ENCODE measurements at regions not wholly inside any gene's neighbourhood (a gene's known extent, or its start where the extent isn't known, plus 50 kb on each side); places are given as distances from the start of the nearest gene placed in this dataset.
A peak's percentile ranks its signal among the peaks of the same experiment; 100 is the strongest.

- no peak overlapping the region for H3K4me3 ChIP-seq (ENCODE audit: low read length)
- H3K27me3 ChIP-seq (ENCODE audit: control insufficient read depth, insufficient read depth, low read length) = peaks cover 9% of the 10 kb centered on the region
- H3K9me3 ChIP-seq (replicated peaks; ENCODE audit: low read length) = no peaks in the 10 kb centered on the region
- no peak overlapping the region for H3K9ac ChIP-seq (ENCODE audit: low read depth, low read length)
- H3K4me1 ChIP-seq (ENCODE audit: control insufficient read depth, insufficient read depth, low read length) = no peaks in the 10 kb centered on the region
- H3K36me3 ChIP-seq (ENCODE audit: insufficient read depth, low read length) = no peaks in the 10 kb centered on the region
- H3K4me2 ChIP-seq (ENCODE audit: low read length) = no peak overlapping the region
Observed at GRCh38 chr16:80323808-80324195, 217.0 kb upstream of the DYNLRB2 start.

GRCh38 chr16:80323187-80323807, 217.5 kb upstream of the DYNLRB2 start:
- Histone ChIP-seq H3K4me2 (ENCODE audit: low read length) (no peak overlapping the region), H3K4me1 (ENCODE audit: control insufficient read depth, insufficient read depth, low read length) (no peaks in the 10 kb centered on the region), H3K36me3 (ENCODE audit: insufficient read depth, low read length) (no peaks in the 10 kb centered on the region), H3K9ac (ENCODE audit: low read depth, low read length) (no peak overlapping the region), H3K4me3 (ENCODE audit: low read length) (no peak overlapping the region), H3K27me3 (ENCODE audit: control insufficient read depth, insufficient read depth, low read length) (peaks cover 9% of the 10 kb centered on the region), H3K9me3 (replicated peaks; ENCODE audit: low read length) (no peaks in the 10 kb centered on the region)

- no peak overlapping the region for H3K4me2 ChIP-seq (ENCODE audit: low read length)
- H3K36me3 ChIP-seq (ENCODE audit: insufficient read depth, low read length) = no peaks in the 10 kb centered on the region
Observed at GRCh38 chr16:80319181-80319580, 221.6 kb upstream of the DYNLRB2 start.

GRCh38 chr16:80318107-80318506, 222.7 kb upstream of the DYNLRB2 start:
- Histone ChIP-seq H3K4me1 (ENCODE audit: control insufficient read depth, insufficient read depth, low read length) (no peaks in the 10 kb centered on the region), H3K4me2 (ENCODE audit: low read length) (no peak overlapping the region), H3K36me3 (ENCODE audit: insufficient read depth, low read length) (no peaks in the 10 kb centered on the region), H3K9ac (ENCODE audit: low read depth, low read length) (no peak overlapping the region), H3K27me3 (ENCODE audit: control insufficient read depth, insufficient read depth, low read length) (no peaks in the 10 kb centered on the region), H3K9me3 (replicated peaks; ENCODE audit: low read length) (no peaks in the 10 kb centered on the region), H3K4me3 (ENCODE audit: low read length) (no peak overlapping the region)

More at GRCh38 chr16:80319181-80319580, 221.6 kb upstream of the DYNLRB2 start:
- Histone ChIP-seq H3K27me3 (ENCODE audit: control insufficient read depth, insufficient read depth, low read length) (peaks cover 2% of the 10 kb centered on the region), H3K4me3 (ENCODE audit: low read length) (no peak overlapping the region), H3K4me1 (ENCODE audit: control insufficient read depth, insufficient read depth, low read length) (no peaks in the 10 kb centered on the region), H3K9me3 (replicated peaks; ENCODE audit: low read length) (no peaks in the 10 kb centered on the region), H3K9ac (ENCODE audit: low read depth, low read length) (no peak overlapping the region)

GRCh38 chr16:80317599-80318037, 223.2 kb upstream of the DYNLRB2 start:
- H3K36me3 ChIP-seq (ENCODE audit: insufficient read depth, low read length) = no peaks in the 10 kb centered on the region
- H3K9ac ChIP-seq (ENCODE audit: low read depth, low read length) = no peak overlapping the region
- H3K9me3 ChIP-seq (replicated peaks; ENCODE audit: low read length) = no peaks in the 10 kb centered on the region
- no peaks in the 10 kb centered on the region for H3K4me1 ChIP-seq (ENCODE audit: control insufficient read depth, insufficient read depth, low read length)
- no peaks in the 10 kb centered on the region for H3K27me3 ChIP-seq (ENCODE audit: control insufficient read depth, insufficient read depth, low read length)
- no peak overlapping the region for H3K4me2 ChIP-seq (ENCODE audit: low read length)
- no peak overlapping the region for H3K4me3 ChIP-seq (ENCODE audit: low read length)

- no peak overlapping the region for H3K4me2 ChIP-seq (ENCODE audit: low read length)
- H3K27me3 ChIP-seq (ENCODE audit: control insufficient read depth, insufficient read depth, low read length) = no peaks in the 10 kb centered on the region
- no peaks in the 10 kb centered on the region for H3K4me1 ChIP-seq (ENCODE audit: control insufficient read depth, insufficient read depth, low read length)
- no peaks in the 10 kb centered on the region for H3K36me3 ChIP-seq (ENCODE audit: insufficient read depth, low read length)
- no peak overlapping the region for H3K4me3 ChIP-seq (ENCODE audit: low read length)
- no peak overlapping the region for H3K9ac ChIP-seq (ENCODE audit: low read depth, low read length)
- no peaks in the 10 kb centered on the region for H3K9me3 ChIP-seq (replicated peaks; ENCODE audit: low read length)
Observed at GRCh38 chr16:80317116-80317515, 223.7 kb upstream of the DYNLRB2 start.

- H3K4me2 ChIP-seq (ENCODE audit: low read length) = no peak overlapping the region
- no peaks in the 10 kb centered on the region for H3K36me3 ChIP-seq (ENCODE audit: insufficient read depth, low read length)
- no peak overlapping the region for H3K4me3 ChIP-seq (ENCODE audit: low read length)
- no peaks in the 10 kb centered on the region for H3K9me3 ChIP-seq (replicated peaks; ENCODE audit: low read length)
- H3K9ac ChIP-seq (ENCODE audit: low read depth, low read length) = no peak overlapping the region
- no peaks in the 10 kb centered on the region for H3K27me3 ChIP-seq (ENCODE audit: control insufficient read depth, insufficient read depth, low read length)
- no peaks in the 10 kb centered on the region for H3K4me1 ChIP-seq (ENCODE audit: control insufficient read depth, insufficient read depth, low read length)
Observed at GRCh38 chr16:80314042-80314441, 226.8 kb upstream of the DYNLRB2 start.

GRCh38 chr16:80309178-80309577, 231.6 kb upstream of the DYNLRB2 start:
- no peaks in the 10 kb centered on the region for H3K9me3 ChIP-seq (replicated peaks; ENCODE audit: low read length)
- no peaks in the 10 kb centered on the region for H3K36me3 ChIP-seq (ENCODE audit: insufficient read depth, low read length)
- no peak overlapping the region for H3K4me2 ChIP-seq (ENCODE audit: low read length)
- no peaks in the 10 kb centered on the region for H3K27me3 ChIP-seq (ENCODE audit: control insufficient read depth, insufficient read depth, low read length)
- H3K4me3 ChIP-seq (ENCODE audit: low read length) = no peak overlapping the region
- no peaks in the 10 kb centered on the region for H3K4me1 ChIP-seq (ENCODE audit: control insufficient read depth, insufficient read depth, low read length)
- no peak overlapping the region for H3K9ac ChIP-seq (ENCODE audit: low read depth, low read length)

GRCh38 chr16:80305410-80305809, 235.4 kb upstream of the DYNLRB2 start:
- no peak overlapping the region for H3K9ac ChIP-seq (ENCODE audit: low read depth, low read length)
- no peak overlapping the region for H3K4me2 ChIP-seq (ENCODE audit: low read length)
- no peak overlapping the region for H3K4me3 ChIP-seq (ENCODE audit: low read length)

GRCh38 chr16:80303691-80304090, 237.1 kb upstream of the DYNLRB2 start:
- no peak overlapping the region for H3K4me3 ChIP-seq (ENCODE audit: low read length)
- no peaks in the 10 kb centered on the region for H3K36me3 ChIP-seq (ENCODE audit: insufficient read depth, low read length)
- no peaks in the 10 kb centered on the region for H3K9me3 ChIP-seq (replicated peaks; ENCODE audit: low read length)
- peaks cover 31% of the 10 kb centered on the region for H3K4me1 ChIP-seq (ENCODE audit: control insufficient read depth, insufficient read depth, low read length)
- H3K4me2 ChIP-seq (ENCODE audit: low read length) = no peak overlapping the region
- H3K27me3 ChIP-seq (ENCODE audit: control insufficient read depth, insufficient read depth, low read length) = no peaks in the 10 kb centered on the region
- H3K9ac ChIP-seq (ENCODE audit: low read depth, low read length) = no peak overlapping the region

More at GRCh38 chr16:80305410-80305809, 235.4 kb upstream of the DYNLRB2 start:
- Histone ChIP-seq H3K36me3 (ENCODE audit: insufficient read depth, low read length) (no peaks in the 10 kb centered on the region), H3K9me3 (replicated peaks; ENCODE audit: low read length) (no peaks in the 10 kb centered on the region), H3K4me1 (ENCODE audit: control insufficient read depth, insufficient read depth, low read length) (peaks cover 14% of the 10 kb centered on the region), H3K27me3 (ENCODE audit: control insufficient read depth, insufficient read depth, low read length) (no peaks in the 10 kb centered on the region)

GRCh38 chr16:80300876-80301275, 239.9 kb upstream of the DYNLRB2 start:
- H3K36me3 ChIP-seq (ENCODE audit: insufficient read depth, low read length) = no peaks in the 10 kb centered on the region
- peak overlapping the region; percentile 57 for H3K4me2 ChIP-seq (ENCODE audit: low read length)
- H3K9ac ChIP-seq (ENCODE audit: low read depth, low read length) = no peak overlapping the region
- no peaks in the 10 kb centered on the region for H3K27me3 ChIP-seq (ENCODE audit: control insufficient read depth, insufficient read depth, low read length)
- no peaks in the 10 kb centered on the region for H3K9me3 ChIP-seq (replicated peaks; ENCODE audit: low read length)
- H3K4me1 ChIP-seq (ENCODE audit: control insufficient read depth, insufficient read depth, low read length) = peaks cover 35% of the 10 kb centered on the region
- H3K4me3 ChIP-seq (ENCODE audit: low read length) = peak overlapping the region; percentile 33

GRCh38 chr16:80300456-80300855, 240.3 kb upstream of the DYNLRB2 start:
- peak overlapping the region; percentile 54 for H3K9ac ChIP-seq (ENCODE audit: low read depth, low read length)
- H3K4me2 ChIP-seq (ENCODE audit: low read length) = peak overlapping the region; percentile 57
- H3K4me3 ChIP-seq (ENCODE audit: low read length) = peak overlapping the region; percentile 33
- no peaks in the 10 kb centered on the region for H3K9me3 ChIP-seq (replicated peaks; ENCODE audit: low read length)
- H3K27me3 ChIP-seq (ENCODE audit: control insufficient read depth, insufficient read depth, low read length) = no peaks in the 10 kb centered on the region
- H3K4me1 ChIP-seq (ENCODE audit: control insufficient read depth, insufficient read depth, low read length) = peaks cover 35% of the 10 kb centered on the region
- H3K36me3 ChIP-seq (ENCODE audit: insufficient read depth, low read length) = no peaks in the 10 kb centered on the region
